H1 (cell line): ENCODE measurements at regions not wholly inside any gene's neighbourhood (a gene's known extent, or its start where the extent isn't known, plus 50 kb on each side); places are given as distances from the start of the nearest gene placed in this dataset.

ENCODE experiments used
- CEBPB ChIP-seq: IDR thresholded peaks from 2 replicates; pipeline ENCODE4 v1.6.1; 2012; ENCODE audit warnings: low read depth, low read length
- CHD1 ChIP-seq: IDR thresholded peaks from 2 replicates; pipeline ENCODE4 v1.6.1; 2012; ENCODE audit warnings: low read depth, low read length, improper control_type of control experiment
- CREB1 ChIP-seq: IDR thresholded peaks from 2 replicates; pipeline ENCODE4 v1.6.1; 2012; ENCODE audit warnings: inconsistent platforms
- CTCF ChIP-seq, 3 experiments: IDR thresholded peaks; 1 replicate in 2 of 3; 2 replicates in 1 of 3; pipeline versions ENCODE4 v1.5.1 to v1.6.1; 2011; ENCODE audit warnings: low read length in 3 of 3, mild to moderate bottlenecking in 3 of 3, inconsistent platforms in 2 of 3, low read depth in 1 of 3, moderate library complexity in 1 of 3; ENCODE audit not compliant: insufficient read depth in 1 of 3; ENCODE audit errors: control extremely low read depth in 1 of 3
- RAD21 ChIP-seq, 2 experiments: IDR thresholded peaks in 1 of 2; conservative IDR thresholded peaks in 1 of 2; 2 replicates each; pipeline ENCODE4 v1.6.1; 2011; ENCODE audit warnings: low read depth in 2 of 2, low read length in 2 of 2, improper control_type of control experiment in 1 of 2, inconsistent platforms in 1 of 2, mild to moderate bottlenecking in 1 of 2, moderate library complexity in 1 of 2
- RFX5 ChIP-seq: IDR thresholded peaks from 2 replicates; pipeline ENCODE4 v1.6.1; 2011; ENCODE audit warnings: low read depth, low read length, improper control_type of control experiment, borderline replicate concordance
- TAF7 ChIP-seq: optimal IDR thresholded peaks from 2 replicates; pipeline ENCODE3; 2011; ENCODE audit warnings: low read depth, mild to moderate bottlenecking, inconsistent platforms, low read length, moderate library complexity, borderline replicate concordance
- TF ChIP-seq, protein P1 (sequence below): IDR thresholded peaks from 2 replicates; pipeline ENCODE4 v1.6.1; 2011; ENCODE audit warnings: low read length, improper control_type of control experiment
- TF ChIP-seq, protein P2 (sequence below): IDR thresholded peaks from 2 replicates; pipeline ENCODE4 v1.6.1; 2011; ENCODE audit warnings: low read depth, mild to moderate bottlenecking, low read length; ENCODE audit not compliant: insufficient read depth

DNA sequence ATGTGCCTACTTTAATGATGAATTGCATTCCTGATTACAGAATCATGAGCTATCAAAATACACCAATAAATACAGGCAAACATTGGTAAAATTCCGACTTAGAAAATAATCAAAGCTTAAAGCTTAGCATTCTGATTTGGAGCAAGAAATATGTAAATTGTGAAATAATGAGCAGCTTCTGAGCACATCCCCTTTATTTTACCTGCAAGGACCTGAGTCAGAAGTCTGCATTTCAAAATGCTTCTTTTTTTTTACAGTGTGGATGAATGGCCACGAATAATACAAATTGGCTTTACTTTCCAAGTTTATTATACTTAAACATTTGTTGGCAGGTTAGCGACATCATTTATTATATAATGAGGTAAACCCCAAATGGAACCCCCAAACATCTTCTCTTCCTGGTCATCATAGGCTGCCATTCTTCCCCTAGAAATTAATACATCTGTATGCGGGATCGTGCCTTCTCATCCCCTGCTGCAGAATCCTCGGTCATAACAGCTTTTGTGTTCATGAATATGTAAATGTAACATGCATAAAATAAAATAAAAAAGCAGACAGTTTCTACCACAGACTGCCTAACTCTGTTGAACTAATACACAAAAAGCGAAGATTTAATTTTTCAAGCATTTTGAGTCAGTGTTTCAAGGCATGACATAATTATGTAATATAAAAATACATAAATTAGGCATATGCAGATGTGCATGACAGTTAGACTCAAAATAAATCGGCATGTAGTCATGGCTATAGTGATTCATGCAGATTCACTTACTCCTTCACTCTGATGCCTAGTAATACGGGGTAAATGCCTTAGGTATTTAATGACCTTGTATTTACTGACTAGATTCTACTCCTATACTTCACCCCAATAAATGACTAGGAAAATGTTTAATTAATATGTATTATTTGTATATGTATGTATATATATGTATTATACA, 339.7 kb downstream of the USP25 start:
- TF ChIP-seq CTCF (IDR thresholded peaks at IDR 0.05; ENCODE audit: control extremely low read depth in 1 of 3, insufficient read depth in 1 of 3, low read depth in 1 of 3, low read length in 3 of 3) (no peak), RFX5 (no peak), CEBPB (no peak), RAD21 (IDR thresholded peaks at IDR 0.05 in 1 of 2, conservative IDR thresholded peaks at IDR 0.05 in 1 of 2; ENCODE audit: low read depth in 2 of 2, low read length in 2 of 2) (no peak), TAF7 (no peak), CHD1 (no peak), CREB1 (no peak)
- TF ChIP-seq, protein P1, sequence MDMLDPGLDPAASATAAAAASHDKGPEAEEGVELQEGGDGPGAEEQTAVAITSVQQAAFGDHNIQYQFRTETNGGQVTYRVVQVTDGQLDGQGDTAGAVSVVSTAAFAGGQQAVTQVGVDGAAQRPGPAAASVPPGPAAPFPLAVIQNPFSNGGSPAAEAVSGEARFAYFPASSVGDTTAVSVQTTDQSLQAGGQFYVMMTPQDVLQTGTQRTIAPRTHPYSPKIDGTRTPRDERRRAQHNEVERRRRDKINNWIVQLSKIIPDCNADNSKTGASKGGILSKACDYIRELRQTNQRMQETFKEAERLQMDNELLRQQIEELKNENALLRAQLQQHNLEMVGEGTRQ, result no peak
- TF ChIP-seq, protein P2, sequence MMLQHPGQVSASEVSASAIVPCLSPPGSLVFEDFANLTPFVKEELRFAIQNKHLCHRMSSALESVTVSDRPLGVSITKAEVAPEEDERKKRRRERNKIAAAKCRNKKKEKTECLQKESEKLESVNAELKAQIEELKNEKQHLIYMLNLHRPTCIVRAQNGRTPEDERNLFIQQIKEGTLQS, result no peak
